B cell (primary cell): ENCODE measurements at regions not wholly inside any gene's neighbourhood (a gene's known extent, or its start where the extent isn't known, plus 50 kb on each side); places are given as distances from the start of the nearest gene placed in this dataset.

ENCODE experiments used
- ATAC-seq: fragments of 200-7000 bp; cut with Tn5 transposase; one replicate; pipeline ENCODE4 v1.10.0; 2021; ENCODE audit warnings: low read depth, mild to moderate bottlenecking, moderate number of reproducible peaks, moderate library complexity
- CTCF ChIA-PET: fragments of 350-600 bp; sonication (Branson Sonifier 250); formaldehyde crosslinking; loops from one replicate; lab custom pipeline; 2021; ENCODE audit warnings: antibody characterized with exemption, inconsistent platforms; lab: Charles Lee
- POLR2A ChIA-PET: fragments of 350-600 bp; sonication (Branson Sonifier 250); formaldehyde crosslinking; loops from one replicate; lab custom pipeline; 2021; ENCODE audit warnings: antibody characterized with exemption; lab: Charles Lee
- DNase-seq: peaks from one replicate; pipeline ENCODE4 v3.0.0; 2013
- H2AFZ ChIP-seq: 2 replicates; pipeline ENCODE4 v1.6.1; 2012; ENCODE audit warnings: mild to moderate bottlenecking, low read depth, low read length; ENCODE audit not compliant: insufficient read depth, poor library complexity, severe bottlenecking
- H3K27ac ChIP-seq, 2 donors: 1 replicate in 1 of 2; 2 replicates in 1 of 2; pipeline ENCODE4 v1.5.1; 2012 to 2013; ENCODE audit warnings: low read length in 2 of 2, mild to moderate bottlenecking in 2 of 2, moderate library complexity in 1 of 2
- H3K27me3 ChIP-seq, 4 experiments: fragments of 200-600 bp in 1 of 4; sonication (generic) in 1 of 4; replicated peaks in 1 of 4; 1 replicate in 2 of 4; 2 replicates in 2 of 4; pipeline versions ENCODE4 v1.6.1 to v1.7.0; 2013 to 2016; ENCODE audit warnings: low read length in 3 of 4, mild to moderate bottlenecking in 2 of 4, mixed read lengths in 1 of 4, moderate library complexity in 1 of 4; ENCODE audit not compliant: insufficient read depth in 4 of 4, control insufficient read depth in 3 of 4; ENCODE audit errors: control extremely low read depth in 1 of 4
- H3K36me3 ChIP-seq, 2 experiments: replicated peaks in 1 of 2; 1 replicate in 1 of 2; 2 replicates in 1 of 2; pipeline versions ENCODE4 v1.6.1 to v1.7.1; 2013; ENCODE audit warnings: low read length in 1 of 2; ENCODE audit not compliant: insufficient read depth in 2 of 2, control insufficient read depth in 1 of 2; ENCODE audit errors: control extremely low read depth in 1 of 2, extremely low read depth in 1 of 2
- H3K4me1 ChIP-seq, 2 donors: fragments of 200-600 bp in 1 of 2; sonication (generic) in 1 of 2; 1 replicate in 1 of 2; 2 replicates in 1 of 2; pipeline versions ENCODE4 v1.5.1 to v1.6.1; 2013 to 2017; ENCODE audit warnings: low read length in 2 of 2; ENCODE audit not compliant: control insufficient read depth in 2 of 2, insufficient read depth in 2 of 2
- H3K4me2 ChIP-seq: replicated peaks from 2 replicates; pipeline ENCODE3; 2012; ENCODE audit warnings: mild to moderate bottlenecking, low read depth, low read length; ENCODE audit not compliant: poor library complexity, severe bottlenecking
- H3K4me3 ChIP-seq, 5 experiments: fragments of 200-600 bp in 1 of 5; sonication (generic) in 1 of 5; 1 replicate in 3 of 5; 2 replicates in 2 of 5; pipeline versions ENCODE4 v1.5.1 to v1.7.0; 2011 to 2016; ENCODE audit warnings: low read length in 4 of 5, mild to moderate bottlenecking in 4 of 5, low read depth in 2 of 5, control low read depth in 1 of 5, moderate library complexity in 1 of 5; ENCODE audit not compliant: insufficient read depth in 1 of 5; ENCODE audit errors: control extremely low read depth in 1 of 5, extremely low read depth in 1 of 5
- H3K79me2 ChIP-seq: fragments of 200-600 bp; sonication (generic); one replicate; pipeline ENCODE4 v1.6.0; 2016; ENCODE audit warnings: low read length; ENCODE audit not compliant: control insufficient read depth, insufficient read depth
- H3K9ac ChIP-seq: fragments of 200-600 bp; sonication (generic); 2 replicates; pipeline ENCODE4 v1.6.1; 2017; ENCODE audit warnings: mild to moderate bottlenecking, low read length, moderate library complexity
- H3K9me3 ChIP-seq, 3 donors: one replicate each; pipeline versions ENCODE4 v1.6.1 to v1.7.1; 2013; ENCODE audit warnings: low read length in 2 of 3; ENCODE audit not compliant: control insufficient read depth in 2 of 3, insufficient read depth in 1 of 3; ENCODE audit errors: control extremely low read depth in 1 of 3
- H4K20me1 ChIP-seq: 2 replicates; pipeline ENCODE4 v1.6.0; 2012; ENCODE audit warnings: mild to moderate bottlenecking, low read length; ENCODE audit not compliant: insufficient read depth, control insufficient read depth, poor library complexity, severe bottlenecking
- H3K27ac Mint-ChIP-seq: one replicate; pipeline ENCODE4 v1.8.0; 2021; ENCODE audit warnings: mixed read lengths
- H3K27me3 Mint-ChIP-seq: one replicate; pipeline ENCODE4 v1.8.0; 2021; ENCODE audit warnings: mixed read lengths
- H3K4me1 Mint-ChIP-seq: one replicate; pipeline ENCODE4 v1.8.0; 2021; ENCODE audit warnings: mixed read lengths
- H3K4me3 Mint-ChIP-seq: one replicate; pipeline ENCODE4 v1.8.0; 2021; ENCODE audit warnings: mixed read lengths
- H3K9me3 Mint-ChIP-seq: one replicate; pipeline ENCODE4 v1.8.0; 2022; ENCODE audit warnings: mixed read lengths; ENCODE audit not compliant: insufficient read depth
- CTCF ChIP-seq: fragments of 200-600 bp; IDR thresholded peaks from one replicate; pipeline ENCODE4 v1.8.0; 2022; ENCODE audit warnings: antibody characterized with exemption, mild to moderate bottlenecking
- EZH2 ChIP-seq: IDR thresholded peaks from 2 replicates; pipeline ENCODE4 v1.6.1; 2012; ENCODE audit warnings: borderline replicate concordance, low read depth, mild to moderate bottlenecking, moderate library complexity, low read length; ENCODE audit not compliant: insufficient read depth, poor library complexity, severe bottlenecking
- WGBS: methylation state at CpG from one replicate; pipeline ENCODE4 v1.1.5; 2013; ENCODE audit warnings: missing lambda C conversion rate; ENCODE audit not compliant: insufficient coverage; 5-methylcytosine and 5-hydroxymethylcytosine counted together
- intact Hi-C: fragments of 100-400 bp; cut with micrococcal nuclease; formaldehyde crosslinking; loops from one replicate; pipeline ENCODE4 v1.10.0; 2022

- TF ChIP-seq CTCF (no peak), EZH2 (no peak)
- peaks cover 0 to 4% (median 0%) of the 10 kb centered on the region in 3 donors for H3K9me3 ChIP-seq
- no peak overlapping the region for H3K27ac ChIP-seq
- no peak overlapping the region for H3K4me2 ChIP-seq
- H3K9ac ChIP-seq = no peak overlapping the region
- H3K4me3 ChIP-seq = no peak overlapping the region
- H3K79me2 ChIP-seq = no peaks in the 10 kb centered on the region
- Mint-ChIP-seq H3K27ac (no peak overlapping the region), H3K9me3 (no peaks in the 10 kb centered on the region), H3K4me1 (peaks cover 4% of the 10 kb centered on the region), H3K4me3 (no peak overlapping the region), H3K27me3 (peaks cover 21% of the 10 kb centered on the region)
- peaks cover 0 to 54% (median 6%) of the 10 kb centered on the region in 4 experiments for H3K27me3 ChIP-seq
- no peak for DNase-seq
- H4K20me1 ChIP-seq = no peaks in the 10 kb centered on the region
- no peaks in the 10 kb centered on the region for H3K36me3 ChIP-seq
- 95% methylated on average over 21 of the region's 22 CpGs for WGBS
- ChIA-PET POLR2A (no interaction called here), CTCF (interaction anchor here (1.0 kb wide), 1 partner anchor 161 kb away, joined by 3 read pairs; no protein-coding TSS in a partner anchor)
- no peak overlapping the region for H2AFZ ChIP-seq
- intact Hi-C loops = no loop called here
- ATAC-seq = no peak
- peaks cover 3 to 6% of the 10 kb centered on the region in 2 donors for H3K4me1 ChIP-seq
Measured at GRCh38 chr16:85454171-85454872, 158.8 kb upstream of the GSE1 start.

- H3K4me3 ChIP-seq = no peak overlapping the region
- POLR2A ChIA-PET = no interaction called here
- H3K9me3 Mint-ChIP-seq = no peaks in the 10 kb centered on the region
Measured at GRCh38 chr16:85455534-85455933, 157.6 kb upstream of the GSE1 start.

More at GRCh38 chr16:85455534-85455933, 157.6 kb upstream of the GSE1 start:
- Histone ChIP-seq H3K27ac (no peak overlapping the region), H2AFZ (no peak overlapping the region), H3K4me2 (no peak overlapping the region), H3K9me3 (peaks cover 0 to 3% (median 0%) of the 10 kb centered on the region in 3 donors), H3K27me3 (peaks cover 0 to 60% (median 6%) of the 10 kb centered on the region in 4 experiments), H3K79me2 (no peaks in the 10 kb centered on the region), H4K20me1 (no peaks in the 10 kb centered on the region), H3K9ac (no peak overlapping the region), H3K4me1 (peaks cover 0 to 1% of the 10 kb centered on the region in 2 donors), H3K36me3 (no peaks in the 10 kb centered on the region)
- ATAC-seq (no peak), DNase-seq (no peak)
- Mint-ChIP-seq H3K4me1 (peaks cover under 1% of the 10 kb centered on the region), H3K27me3 (peaks cover 24% of the 10 kb centered on the region), H3K27ac (no peak overlapping the region), H3K4me3 (no peak overlapping the region)
- intact Hi-C loops = no loop called here
- TF ChIP-seq EZH2 (no peak), CTCF (no peak)
- 85% methylated on average over 11 of the region's 12 CpGs for WGBS
- CTCF ChIA-PET = interaction anchor here (1.0 kb wide), 1 partner anchor 160 kb away, joined by 3 read pairs; no protein-coding TSS in a partner anchor
